A549 (cell line): ENCODE measurements at regions not wholly inside any gene's neighbourhood (a gene's known extent, or its start where the extent isn't known, plus 50 kb on each side); places are given as distances from the start of the nearest gene placed in this dataset.

Experiments used
- BCL3 ChIP-seq: fragments of >200 bp; sonication (Bioruptor Twin); formaldehyde crosslinking; IDR thresholded peaks from 3 replicates; pipeline ENCODE4 v1.6.1; 2016
- CEBPB ChIP-seq, 2 experiments: fragments of >200 bp in 1 of 2; sonication (Bioruptor Twin) in 1 of 2; formaldehyde crosslinking in 1 of 2; IDR thresholded peaks; 2 replicates each; pipeline ENCODE4 v1.6.1; 2012 to 2016
- CTCF ChIP-seq: fragments of >200 bp; sonication (Bioruptor Twin); formaldehyde crosslinking; IDR thresholded peaks from 3 replicates; pipeline ENCODE4 v1.5.1; 2016
- EHMT2 ChIP-seq: fragments of 200-600 bp; sonication (generic); IDR thresholded peaks from 2 replicates; pipeline ENCODE4 v1.6.1; 2016; ENCODE audit warnings: antibody characterized with exemption, low read depth, mild to moderate bottlenecking, moderate library complexity
- EP300 ChIP-seq, 2 experiments: fragments of >200 bp; sonication (Bioruptor Twin); formaldehyde crosslinking; IDR thresholded peaks; 2 replicates in 1 of 2; 3 replicates in 1 of 2; pipeline ENCODE4 v1.6.1; 2016 to 2017
- FOSL2 ChIP-seq, 2 experiments: fragments of 450-650 bp in 1 of 2; fragments of >200 bp in 1 of 2; sonication (Bioruptor Twin) in 1 of 2; formaldehyde crosslinking; IDR thresholded peaks; 2 replicates each; pipeline versions ENCODE4 v1.5.0 to v1.6.1; 2016 to 2020; ENCODE audit warnings: mild to moderate bottlenecking in 1 of 2, moderate library complexity in 1 of 2
- MAFK ChIP-seq: fragments of 450-650 bp; IDR thresholded peaks from 2 replicates; pipeline ENCODE4 v1.6.1; 2014; ENCODE audit not compliant: partially characterized antibody
- MAX ChIP-seq: IDR thresholded peaks from 2 replicates; pipeline ENCODE4 v1.6.1; 2012
- PHF8 ChIP-seq: fragments of 200-600 bp; sonication (generic); IDR thresholded peaks from 2 replicates; pipeline ENCODE4 v1.6.1; 2016; ENCODE audit warnings: low read depth, mild to moderate bottlenecking, antibody characterized with exemption, moderate library complexity, borderline replicate concordance
- POLR2A ChIP-seq: IDR thresholded peaks from 2 replicates; pipeline ENCODE4 v1.6.1; 2012; ENCODE audit warnings: mild to moderate bottlenecking, low read length
- REST ChIP-seq: fragments of 200-600 bp; sonication (generic); IDR thresholded peaks from 2 replicates; pipeline ENCODE4 v1.6.1; 2016; ENCODE audit warnings: antibody characterized with exemption, mild to moderate bottlenecking, moderate library complexity
- ZFP36 ChIP-seq: fragments of 450-650 bp; IDR thresholded peaks from 2 replicates; pipeline ENCODE4 v1.6.1; 2014; ENCODE audit warnings: borderline replicate concordance; ENCODE audit not compliant: partially characterized antibody

- TF ChIP-seq ZFP36 (no peak), CEBPB (IDR thresholded peaks at IDR 0.05) (no peak), MAFK (no peak), CTCF (no peak), PHF8 (no peak), BCL3 (no peak), MAX (no peak), POLR2A (no peak), FOSL2 (IDR thresholded peaks at IDR 0.05) (no peak), FOSL2 (CRISPR knock-in tag; IDR thresholded peaks at IDR 0.05) (no peak), REST (no peak), EHMT2 (no peak), EP300 (IDR thresholded peaks at IDR 0.05) (no peak)
These were observed 630.1 kb upstream of the PIK3C3 start for GRCh38 chr18:41324934-41325333.
